ENCODE measurements at regions not wholly inside any gene's neighbourhood (a gene's known extent, or its start where the extent isn't known, plus 50 kb on each side); places are given as distances from the start of the nearest gene placed in this dataset.

GRCh38 chrX:13147147-13147546, 102.7 kb upstream of the FAM9C start:
- ChIA-PET POLR2A (no interaction called here), CTCF (interaction anchor here (0.8 to 1.0 kb wide), 3 partner anchors 11 to 341 kb away, joined by 3 read pairs; no protein-coding TSS in a partner anchor)
- DNase-seq (ENCODE audit: low read depth in 1 of 2, low spot score in 1 of 2) = no peak
- Histone ChIP-seq H3K4me1 (peaks cover 4% of the 10 kb centered on the region; the same call in 1 of the 3 replicates), H3K27ac (no peak overlapping the region), H3K9me3 (peaks cover 3% of the 10 kb centered on the region; the same call in 1 of the 3 replicates), H3K4me3 (no peak overlapping the region), H3K4me2 (no peak overlapping the region)
- ATAC-seq = no peak
- FAIRE-seq = no peak
- 93% methylated on average over 3 of the region's 3 CpGs for WGBS (ENCODE audit: missing lambda C conversion rate)
- TF ChIP-seq KDM1A (IDR thresholded peaks at IDR 0.05; ENCODE audit: low read depth) (no peak), ESRRA (IDR thresholded peaks at IDR 0.05; ENCODE audit: borderline replicate concordance, low read length) (no peak), ELK1 (IDR thresholded peaks at IDR 0.05; ENCODE audit: low read depth, low read length) (no peak), MAZ (IDR thresholded peaks at IDR 0.05; ENCODE audit: borderline replicate concordance, low read depth, low read length) (no peak), JUNB (IDR thresholded peaks at IDR 0.05) (no peak)

- H3K9me3 ChIP-seq = peaks cover 3% of the 10 kb centered on the region; the same call in 1 of the 3 replicates
- no peak overlapping the region for H3K4me3 ChIP-seq
- H3K27ac ChIP-seq = no peak overlapping the region
- H3K4me1 ChIP-seq = peaks cover 4% of the 10 kb centered on the region; the same call in 1 of the 3 replicates
- WGBS (ENCODE audit: missing lambda C conversion rate) = 100% methylated on average over 1 of the region's 1 CpG
- ATAC-seq (no peak), DNase-seq (ENCODE audit: low read depth in 1 of 2, low spot score in 1 of 2) (no peak), FAIRE-seq (no peak)
- no peak overlapping the region for H3K4me2 ChIP-seq
- TF ChIP-seq HDAC2 (IDR thresholded peaks at IDR 0.05) = no peak
- TF ChIP-seq MAX (IDR thresholded peaks at IDR 0.05) = no peak
- TF ChIP-seq NFE2L2 (conservative IDR thresholded peaks at IDR 0.05; ENCODE audit: low read length) = no peak
- no peak for TF ChIP-seq SMC3 (IDR thresholded peaks at IDR 0.05)
- no peak for TF ChIP-seq EP300 (IDR thresholded peaks at IDR 0.05)
- no peak for TF ChIP-seq RFX5 (IDR thresholded peaks at IDR 0.05)
- TF ChIP-seq ATOH8 (CRISPR knock-in tag; IDR thresholded peaks at IDR 0.05; ENCODE audit: low read depth) = no peak
- TF ChIP-seq TFCP2L1 (CRISPR knock-in tag; IDR thresholded peaks at IDR 0.05) = no peak
- TF ChIP-seq ZSCAN20 (CRISPR knock-in tag; IDR thresholded peaks at IDR 0.05) = no peak
- TF ChIP-seq EHMT2 (IDR thresholded peaks at IDR 0.05; ENCODE audit: low read depth) = no peak
- no peak for TF ChIP-seq CEBPB (IDR thresholded peaks at IDR 0.05)
- TF ChIP-seq ESRRA (IDR thresholded peaks at IDR 0.05; ENCODE audit: borderline replicate concordance, low read length) = no peak
- no peak for TF ChIP-seq EHF (CRISPR knock-in tag; IDR thresholded peaks at IDR 0.05)
- no peak for TF ChIP-seq RAD21 (conservative IDR thresholded peaks at IDR 0.05 in 1 of 2, IDR thresholded peaks at IDR 0.05 in 1 of 2)
- TF ChIP-seq CHD2 (IDR thresholded peaks at IDR 0.05; ENCODE audit: low read length, partially characterized antibody) = no peak
- TF ChIP-seq CHD4 (IDR thresholded peaks at IDR 0.05; ENCODE audit: borderline replicate concordance) = no peak
- TF ChIP-seq KDM5A (IDR thresholded peaks at IDR 0.05) = no peak
- TF ChIP-seq CBX8 (IDR thresholded peaks at IDR 0.05) = no peak
- no peak for TF ChIP-seq REST (IDR thresholded peaks at IDR 0.05)
- ChIA-PET POLR2A (no interaction called here), CTCF (no interaction called here)
Measured at GRCh38 chrX:13144927-13145655, 100.7 kb upstream of the FAM9C start.
